Urinary bladder (tissue), 3 donors: ENCODE measurements at regions not wholly inside any gene's neighbourhood (a gene's known extent, or its start where the extent isn't known, plus 50 kb on each side); places are given as distances from the start of the nearest gene placed in this dataset.

ENCODE experiments used
- DNase-seq: peaks from one replicate; pipeline ENCODE4 v3.0.0-alpha.2; 2015; ENCODE audit errors: extremely low spot score
- H3K27ac ChIP-seq: one replicate; pipeline ENCODE4 v1.5.1; 2013; ENCODE audit warnings: low read depth, mild to moderate bottlenecking, moderate library complexity
- H3K36me3 ChIP-seq: one replicate; pipeline ENCODE4 v1.6.1; 2013; ENCODE audit warnings: mild to moderate bottlenecking, moderate library complexity; ENCODE audit not compliant: insufficient read depth
- H3K4me1 ChIP-seq: one replicate; pipeline ENCODE4 v1.6.1; 2013; ENCODE audit warnings: mild to moderate bottlenecking, moderate library complexity; ENCODE audit not compliant: insufficient read depth
- H3K4me3 ChIP-seq: one replicate; pipeline ENCODE4 v1.5.1; 2013; ENCODE audit warnings: low read depth, low read length
- WGBS: extraction: QIAGEN DNeasy Blood & Tissue Kit; methylation state at CpG from one replicate; pipeline ENCODE4 v1.1.7; 2013; 5-methylcytosine and 5-hydroxymethylcytosine counted together
- donor health status: healthy with polysubstance abuse.
- donor health status: healthy.

GRCh38 chr16:5416013-5416412, 318.4 kb upstream of the EEF2KMT start:
- no peak for DNase-seq
- no peak overlapping the region for H3K27ac ChIP-seq
- H3K4me1 ChIP-seq = no peaks in the 10 kb centered on the region
- WGBS = 57% methylated on average over 5 of the region's 5 CpGs
- no peaks in the 10 kb centered on the region for H3K36me3 ChIP-seq
- no peak overlapping the region for H3K4me3 ChIP-seq

- no peaks in the 10 kb centered on the region for H3K36me3 ChIP-seq
- DNase-seq = no peak
- no peak overlapping the region for H3K27ac ChIP-seq
- 30% methylated on average over 7 of the region's 7 CpGs for WGBS
- H3K4me1 ChIP-seq = no peaks in the 10 kb centered on the region
- no peak overlapping the region for H3K4me3 ChIP-seq
Measured at GRCh38 chr16:5415123-5415522, 317.5 kb upstream of the EEF2KMT start.

GRCh38 chr16:5412731-5413130, 315.1 kb upstream of the EEF2KMT start:
- Histone ChIP-seq H3K27ac (no peak overlapping the region), H3K36me3 (no peaks in the 10 kb centered on the region), H3K4me1 (no peaks in the 10 kb centered on the region), H3K4me3 (no peak overlapping the region)
- DNase-seq = no peak
- 25% methylated on average over 10 of the region's 10 CpGs for WGBS

GRCh38 chr16:5398203-5398602, 300.6 kb upstream of the EEF2KMT start:
- 77% methylated on average over 6 of the region's 6 CpGs for WGBS
- no peaks in the 10 kb centered on the region for H3K36me3 ChIP-seq
- H3K4me1 ChIP-seq = no peaks in the 10 kb centered on the region
- H3K4me3 ChIP-seq = no peak overlapping the region
- DNase-seq = no peak
- no peak overlapping the region for H3K27ac ChIP-seq

GRCh38 chr16:5396880-5397279, 299.3 kb upstream of the EEF2KMT start:
- no peaks in the 10 kb centered on the region for H3K36me3 ChIP-seq
- WGBS = 33% methylated on average over 1 of the region's 1 CpG
- H3K4me3 ChIP-seq = no peak overlapping the region
- no peak overlapping the region for H3K27ac ChIP-seq
- no peaks in the 10 kb centered on the region for H3K4me1 ChIP-seq
- no peak for DNase-seq

GRCh38 chr16:5393070-5393469, 295.5 kb upstream of the EEF2KMT start:
- DNase-seq = no peak
- Histone ChIP-seq H3K36me3 (no peaks in the 10 kb centered on the region), H3K4me3 (no peak overlapping the region), H3K4me1 (no peaks in the 10 kb centered on the region), H3K27ac (no peak overlapping the region)
- WGBS = 51% methylated on average over 5 of the region's 5 CpGs

- H3K4me3 ChIP-seq = no peak overlapping the region
- H3K27ac ChIP-seq = no peak overlapping the region
- no peaks in the 10 kb centered on the region for H3K4me1 ChIP-seq
- no peaks in the 10 kb centered on the region for H3K36me3 ChIP-seq
- WGBS = 88% methylated on average over 2 of the region's 2 CpGs
- DNase-seq = no peak
Measured at GRCh38 chr16:5386989-5387388, 289.4 kb upstream of the EEF2KMT start.

GRCh38 chr16:5385811-5386210, 288.2 kb upstream of the EEF2KMT start:
- 47% methylated on average over 3 of the region's 3 CpGs for WGBS
- no peak for DNase-seq
- no peaks in the 10 kb centered on the region for H3K36me3 ChIP-seq
- no peak overlapping the region for H3K4me3 ChIP-seq
- H3K27ac ChIP-seq = no peak overlapping the region
- no peaks in the 10 kb centered on the region for H3K4me1 ChIP-seq

- 89% methylated on average over 2 of the region's 2 CpGs for WGBS
- H3K4me3 ChIP-seq = no peak overlapping the region
- no peaks in the 10 kb centered on the region for H3K4me1 ChIP-seq
- no peak for DNase-seq
- no peaks in the 10 kb centered on the region for H3K36me3 ChIP-seq
- H3K27ac ChIP-seq = no peak overlapping the region
Measured at GRCh38 chr16:5385115-5385514, 287.5 kb upstream of the EEF2KMT start.

- 81% methylated on average over 2 of the region's 2 CpGs for whole genome bisulfite sequencing
- no peak for DNase-seq
- Histone ChIP-seq H3K4me1 (no peaks in the 10 kb centered on the region), H3K36me3 (no peaks in the 10 kb centered on the region), H3K27ac (no peak overlapping the region), H3K4me3 (no peak overlapping the region)
Measured at GRCh38 chr16:5383737-5384136, 286.1 kb upstream of the EEF2KMT start.

GRCh38 chr16:5382484-5382883, 284.9 kb upstream of the EEF2KMT start:
- 63% methylated on average over 4 of the region's 4 CpGs for WGBS
- H3K36me3 ChIP-seq = no peaks in the 10 kb centered on the region
- no peak overlapping the region for H3K27ac ChIP-seq
- DNase-seq = no peak
- H3K4me1 ChIP-seq = no peaks in the 10 kb centered on the region
- H3K4me3 ChIP-seq = no peak overlapping the region

GRCh38 chr16:5381481-5381880, 283.9 kb upstream of the EEF2KMT start:
- Histone ChIP-seq H3K4me3 (no peak overlapping the region), H3K27ac (no peak overlapping the region), H3K36me3 (no peaks in the 10 kb centered on the region), H3K4me1 (no peaks in the 10 kb centered on the region)
- DNase-seq = no peak
- WGBS = 70% methylated on average over 3 of the region's 3 CpGs

- no peak overlapping the region for H3K4me3 ChIP-seq
- 74% methylated on average over 10 of the region's 10 CpGs for WGBS
- no peaks in the 10 kb centered on the region for H3K36me3 ChIP-seq
- no peak for DNase-seq
- H3K27ac ChIP-seq = no peak overlapping the region
- H3K4me1 ChIP-seq = no peaks in the 10 kb centered on the region
Measured at GRCh38 chr16:5379954-5380353, 282.4 kb upstream of the EEF2KMT start.

- Histone ChIP-seq H3K36me3 (no peaks in the 10 kb centered on the region), H3K4me3 (no peak overlapping the region), H3K4me1 (no peaks in the 10 kb centered on the region), H3K27ac (no peak overlapping the region)
- WGBS = 76% methylated on average over 4 of the region's 4 CpGs
- no peak for DNase-seq
Measured at GRCh38 chr16:5378531-5378930, 280.9 kb upstream of the EEF2KMT start.

GRCh38 chr16:5377280-5377898, 279.8 kb upstream of the EEF2KMT start:
- WGBS = 42% methylated on average over 10 of the region's 10 CpGs
- H3K27ac ChIP-seq = no peak overlapping the region
- H3K4me3 ChIP-seq = no peak overlapping the region
- DNase-seq = no peak
- H3K36me3 ChIP-seq = no peaks in the 10 kb centered on the region
- no peaks in the 10 kb centered on the region for H3K4me1 ChIP-seq
